Common myeloid progenitor, CD34-positive (primary cell): ENCODE measurements at regions not wholly inside any gene's neighbourhood (a gene's known extent, or its start where the extent isn't known, plus 50 kb on each side); places are given as distances from the start of the nearest gene placed in this dataset.
A peak's percentile ranks its signal among the peaks of the same experiment; 100 is the strongest.

Experiments
- CTCF ChIA-PET: fragments of 350-600 bp; sonication (Branson Sonifier 250); formaldehyde crosslinking; loops from one replicate; lab custom pipeline; 2021; ENCODE audit warnings: antibody characterized with exemption; lab: Charles Lee
- POLR2A ChIA-PET: fragments of 350-600 bp; sonication (Branson Sonifier 250); formaldehyde crosslinking; loops from one replicate; lab custom pipeline; 2021; ENCODE audit warnings: antibody characterized with exemption; lab: Charles Lee
- DNase-seq, 3 donors: peaks; one replicate each; pipeline versions ENCODE4 v3.0.0 to v3.0.0-alpha.2; 2013
- H3K27ac ChIP-seq, 2 experiments: 1 replicate in 1 of 2; 2 replicates in 1 of 2; pipeline ENCODE4 v1.7.0; 2013; ENCODE audit warnings: inconsistent platforms in 2 of 2, low read length in 2 of 2, mild to moderate bottlenecking in 2 of 2, low read depth in 1 of 2, moderate library complexity in 1 of 2; ENCODE audit not compliant: severe bottlenecking in 2 of 2, insufficient read depth in 1 of 2, poor library complexity in 1 of 2
- H3K27me3 ChIP-seq, 5 experiments: replicated peaks in 2 of 5; 1 replicate in 3 of 5; 2 replicates in 2 of 5; pipeline versions ENCODE4 v1.6.1 to v1.7.0; 2013; ENCODE audit warnings: low read length in 4 of 5, mild to moderate bottlenecking in 2 of 5, moderate library complexity in 2 of 5, inconsistent platforms in 1 of 5; ENCODE audit not compliant: insufficient read depth in 5 of 5, control insufficient read depth in 4 of 5
- H3K36me3 ChIP-seq, 4 experiments: 1 replicate in 2 of 4; 2 replicates in 2 of 4; pipeline versions ENCODE4 v1.6.1 to v1.7.0; 2013; ENCODE audit warnings: low read length in 3 of 4, control low read depth in 1 of 4, mild to moderate bottlenecking in 1 of 4; ENCODE audit not compliant: control insufficient read depth in 4 of 4, insufficient read depth in 4 of 4
- H3K4me1 ChIP-seq, 4 experiments: 1 replicate in 3 of 4; 2 replicates in 1 of 4; pipeline versions ENCODE4 v1.6.1 to v1.7.1; 2013; ENCODE audit warnings: low read length in 3 of 4, mild to moderate bottlenecking in 3 of 4, control low read depth in 1 of 4, inconsistent platforms in 1 of 4, moderate library complexity in 1 of 4; ENCODE audit not compliant: control insufficient read depth in 4 of 4, insufficient read depth in 4 of 4; ENCODE audit errors: control extremely low read depth in 1 of 4
- H3K4me3 ChIP-seq, 7 experiments: 1 replicate in 4 of 7; 2 replicates in 3 of 7; pipeline versions ENCODE4 v1.5.1 to v1.7.0; 2013; ENCODE audit warnings: mild to moderate bottlenecking in 7 of 7, low read length in 6 of 7, moderate library complexity in 6 of 7, inconsistent platforms in 2 of 7, low read depth in 2 of 7, control low read depth in 1 of 7; ENCODE audit not compliant: insufficient read depth in 4 of 7, control insufficient read depth in 1 of 7; ENCODE audit errors: extremely low read depth in 1 of 7
- H3K9me3 ChIP-seq, 5 experiments: 1 replicate in 4 of 5; 2 replicates in 1 of 5; pipeline versions ENCODE4 v1.6.1 to v1.7.1; 2013; ENCODE audit warnings: low read length in 4 of 5, mild to moderate bottlenecking in 2 of 5, inconsistent platforms in 1 of 5, low read depth in 1 of 5, moderate library complexity in 1 of 5; ENCODE audit not compliant: control insufficient read depth in 4 of 5, insufficient read depth in 2 of 5; ENCODE audit errors: control extremely low read depth in 1 of 5
- WGBS: methylation state at CpG from one replicate; pipeline ENCODE4 v1.1.5; 2013; ENCODE audit not compliant: insufficient coverage; 5-methylcytosine and 5-hydroxymethylcytosine counted together

GRCh38 chr3:115217678-115218451 is 70.8 kb upstream of the ZBTB20 start:
- WGBS, result 60% methylated on average over 2 of the region's 7 CpGs
- H3K36me3 ChIP-seq, result no peaks in the 10 kb centered on the region
- H3K27me3 ChIP-seq, result peaks cover 0 to 6% (median 3%) of the 10 kb centered on the region in 5 experiments
- no peak overlapping the region for H3K27ac ChIP-seq
- H3K9me3 ChIP-seq, result no peaks in the 10 kb centered on the region
- peaks cover 0 to 5% (median 1%) of the 10 kb centered on the region in 4 experiments for H3K4me1 ChIP-seq
- H3K4me3 ChIP-seq, result no peak overlapping the region
- ChIA-PET CTCF (interaction anchor here (0.6 to 2.9 kb wide), 19 partner anchors 13 to 616 kb away, joined by 3 to 18 read pairs (median 3); no protein-coding TSS in a partner anchor), POLR2A (no interaction called here)
- DNase-seq, result peak; percentile 40 to 76 (median 67)

- no peak for DNase-seq
- no peak overlapping the region for H3K4me3 ChIP-seq
- no peaks in the 10 kb centered on the region for H3K4me1 ChIP-seq
- CTCF ChIA-PET, result interaction anchor here (0.9 to 2.9 kb wide), 13 partner anchors 441 to 602 kb away, joined by 3 to 18 read pairs (median 3); no protein-coding TSS in a partner anchor
- POLR2A ChIA-PET, result no interaction called here
- H3K36me3 ChIP-seq, result no peaks in the 10 kb centered on the region
- no peaks in the 10 kb centered on the region for H3K9me3 ChIP-seq
- peaks cover 0 to 6% (median 3%) of the 10 kb centered on the region in 5 experiments for H3K27me3 ChIP-seq
- no CpG with 5 or more reads among the region's 1 CpG for WGBS
- H3K27ac ChIP-seq, result no peak overlapping the region
Measured at GRCh38 chr3:115218859-115219258, 71.8 kb upstream of the ZBTB20 start.

- DNase-seq, result no peak
- Histone ChIP-seq H3K9me3 (no peaks in the 10 kb centered on the region), H3K27me3 (peaks cover 0 to 9% (median 5%) of the 10 kb centered on the region in 5 experiments), H3K4me1 (no peaks in the 10 kb centered on the region), H3K4me3 (no peak overlapping the region), H3K27ac (no peak overlapping the region), H3K36me3 (no peaks in the 10 kb centered on the region)
- CTCF ChIA-PET, result interaction anchor here (1.3 kb wide), 1 partner anchor 589 kb away, joined by 3 read pairs; no protein-coding TSS in a partner anchor
- 100% methylated on average over 1 of the region's 1 CpG for WGBS
- POLR2A ChIA-PET, result no interaction called here
Measured at GRCh38 chr3:115224687-115225086, 77.6 kb upstream of the ZBTB20 start.

DNA sequence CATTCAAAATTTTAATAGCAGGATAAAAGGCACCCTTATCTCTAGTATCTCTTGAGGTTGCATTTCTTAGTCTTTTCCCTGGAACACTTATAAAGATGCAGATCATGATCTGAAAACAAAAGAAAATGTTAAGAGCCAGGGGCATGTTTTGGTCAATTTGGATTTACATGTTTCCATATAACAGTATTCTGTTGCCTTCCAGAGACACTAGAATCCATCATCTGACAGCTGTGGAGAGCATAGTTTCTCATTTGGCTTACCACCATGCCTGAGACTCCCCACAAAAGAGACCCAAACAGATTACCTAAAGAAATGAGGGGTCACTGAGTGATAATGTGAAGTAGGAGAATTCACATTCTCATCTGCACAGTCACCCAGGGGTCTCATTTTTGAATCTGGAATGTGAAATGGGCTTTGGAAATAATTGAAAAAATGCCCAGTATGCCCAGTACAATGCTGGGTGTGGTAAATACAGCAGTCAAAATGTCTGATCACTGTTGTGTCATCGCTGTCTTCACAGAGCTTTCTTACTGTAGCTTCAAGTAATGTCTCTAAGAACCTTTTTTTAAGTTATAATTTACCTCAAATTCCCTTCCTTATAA is 79.9 kb upstream of the ZBTB20 start:
- DNase-seq, result no peak
- no peaks in the 10 kb centered on the region for H3K9me3 ChIP-seq
- POLR2A ChIA-PET, result no interaction called here
- CTCF ChIA-PET, result no interaction called here
- H3K4me3 ChIP-seq, result no peak overlapping the region
- no peaks in the 10 kb centered on the region for H3K4me1 ChIP-seq
- no peak overlapping the region for H3K27ac ChIP-seq
- peaks cover 0 to 6% (median 2%) of the 10 kb centered on the region in 5 experiments for H3K27me3 ChIP-seq
- H3K36me3 ChIP-seq, result no peaks in the 10 kb centered on the region
- 100% methylated on average over 1 of the region's 1 CpG for WGBS

- no CpG with 5 or more reads among the region's 1 CpG for WGBS
- no peak overlapping the region for H3K27ac ChIP-seq
- no peak overlapping the region for H3K4me3 ChIP-seq
Measured at GRCh38 chr3:115227461-115227860, 80.4 kb upstream of the ZBTB20 start.

GRCh38 chr3:115228266-115228665 is 81.2 kb upstream of the ZBTB20 start:
- no peaks in the 10 kb centered on the region for H3K4me1 ChIP-seq
- H3K36me3 ChIP-seq, result no peaks in the 10 kb centered on the region
- no peak overlapping the region for H3K4me3 ChIP-seq
- DNase-seq, result no peak
- 93% methylated on average over 5 of the region's 6 CpGs for WGBS
- H3K27ac ChIP-seq, result no peak overlapping the region
- peaks cover 0 to 6% (median 2%) of the 10 kb centered on the region in 5 experiments for H3K27me3 ChIP-seq
- POLR2A ChIA-PET, result interaction anchor here (0.5 kb wide), 1 partner anchor 55 kb away, joined by 4 read pairs; no protein-coding TSS in a partner anchor
- CTCF ChIA-PET, result no interaction called here
- no peaks in the 10 kb centered on the region for H3K9me3 ChIP-seq

More at GRCh38 chr3:115227461-115227860, 80.4 kb upstream of the ZBTB20 start:
- ChIA-PET POLR2A (no interaction called here), CTCF (no interaction called here)
- Histone ChIP-seq H3K27me3 (peaks cover 0 to 6% (median 2%) of the 10 kb centered on the region in 5 experiments), H3K4me1 (no peaks in the 10 kb centered on the region), H3K36me3 (no peaks in the 10 kb centered on the region), H3K9me3 (no peaks in the 10 kb centered on the region)
- no peak for DNase-seq

GRCh38 chr3:115232167-115232566 is 85.1 kb upstream of the ZBTB20 start:
- no peak for DNase-seq
- WGBS, result no CpG with 5 or more reads among the region's 4 CpGs
- H3K4me3 ChIP-seq, result no peak overlapping the region
- peaks cover 0 to 4% (median under 1%) of the 10 kb centered on the region in 5 experiments for H3K27me3 ChIP-seq
- H3K9me3 ChIP-seq, result no peaks in the 10 kb centered on the region
- H3K27ac ChIP-seq, result no peak overlapping the region
- ChIA-PET POLR2A (no interaction called here), CTCF (interaction anchor here (1.1 kb wide), 1 partner anchor 175 kb away, joined by 3 read pairs; no protein-coding TSS in a partner anchor)
- no peaks in the 10 kb centered on the region for H3K4me1 ChIP-seq
- H3K36me3 ChIP-seq, result no peaks in the 10 kb centered on the region
